ENCODE measurements at regions not wholly inside any gene's neighbourhood (a gene's known extent, or its start where the extent isn't known, plus 50 kb on each side); places are given as distances from the start of the nearest gene placed in this dataset.
"Not testable (repeated sequence)": the region's sequence is repeated elsewhere in the genome, so short reads cannot be mapped to it uniquely, and the experiment has no call there.

DNA sequence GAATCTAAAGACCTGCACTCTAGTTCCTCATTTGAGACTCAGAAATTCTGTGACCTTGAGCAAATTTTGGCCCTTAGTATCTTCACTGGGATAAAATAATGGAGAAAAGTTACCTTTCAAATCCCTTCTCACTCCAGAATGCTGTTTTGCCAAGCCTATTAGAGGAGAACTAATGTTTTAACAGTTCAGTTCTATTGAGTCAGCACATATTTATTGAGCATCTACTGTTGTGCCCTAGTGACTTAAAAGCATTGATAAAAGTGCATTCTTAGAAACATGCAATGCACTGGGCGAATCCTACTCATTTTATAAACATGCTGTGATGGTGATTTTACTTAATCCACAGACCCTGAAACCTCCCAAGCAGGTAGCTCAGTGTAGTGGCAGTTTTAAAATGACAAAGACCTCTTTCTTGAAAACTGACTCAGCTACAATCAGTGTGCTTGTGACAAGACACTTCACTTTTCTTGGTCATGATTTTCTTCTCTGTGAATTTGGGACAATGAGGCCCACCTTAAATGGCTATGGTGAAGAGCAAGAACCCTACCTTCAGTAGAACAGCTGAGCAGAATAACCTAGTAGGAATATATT is 312.0 kb downstream of the ALDH8A1 start:
- TF ChIP-seq CTCF (IDR thresholded peaks at IDR 0.05; ENCODE audit: partially characterized antibody, unreplicated experiment), result no peak
- no peaks in the 10 kb centered on the region for H3K36me3 Mint-ChIP-seq (ENCODE audit: unreplicated experiment)
- H3K4me1 Mint-ChIP-seq (ENCODE audit: low read depth, unreplicated experiment), result peaks cover 10% of the 10 kb centered on the region
- H3K4me3 Mint-ChIP-seq (ENCODE audit: unreplicated experiment), result no peak overlapping the region
- H3K27ac Mint-ChIP-seq (ENCODE audit: unreplicated experiment), result no peak overlapping the region
- peaks cover under 1% of the 10 kb centered on the region for H3K27me3 Mint-ChIP-seq (ENCODE audit: unreplicated experiment)
- DNase-seq, result no peak
- H3K9me3 Mint-ChIP-seq (ENCODE audit: unreplicated experiment), result no peaks in the 10 kb centered on the region

GRCh38 chr6:134637282-134637681 is 312.6 kb downstream of the ALDH8A1 start:
- Mint-ChIP-seq H3K4me3 (ENCODE audit: unreplicated experiment) (no peak overlapping the region), H3K4me1 (ENCODE audit: low read depth, unreplicated experiment) (peaks cover 10% of the 10 kb centered on the region), H3K9me3 (ENCODE audit: unreplicated experiment) (no peaks in the 10 kb centered on the region), H3K27me3 (ENCODE audit: unreplicated experiment) (peaks cover 1% of the 10 kb centered on the region), H3K27ac (ENCODE audit: unreplicated experiment) (no peak overlapping the region), H3K36me3 (ENCODE audit: unreplicated experiment) (no peaks in the 10 kb centered on the region)
- TF ChIP-seq CTCF (IDR thresholded peaks at IDR 0.05; ENCODE audit: partially characterized antibody, unreplicated experiment), result no peak
- DNase-seq, result no peak

GRCh38 chr6:134636186-134636799 is 313.6 kb downstream of the ALDH8A1 start:
- H3K27ac Mint-ChIP-seq (ENCODE audit: unreplicated experiment), result peak overlapping the region; percentile 54
- DNase-seq, result no peak
- H3K4me3 Mint-ChIP-seq (ENCODE audit: unreplicated experiment), result no peak overlapping the region
- H3K36me3 Mint-ChIP-seq (ENCODE audit: unreplicated experiment), result no peaks in the 10 kb centered on the region
- H3K9me3 Mint-ChIP-seq (ENCODE audit: unreplicated experiment), result no peaks in the 10 kb centered on the region
- H3K4me1 Mint-ChIP-seq (ENCODE audit: low read depth, unreplicated experiment), result peaks cover 10% of the 10 kb centered on the region
- no peak for TF ChIP-seq CTCF (IDR thresholded peaks at IDR 0.05; ENCODE audit: partially characterized antibody, unreplicated experiment)
- H3K27me3 Mint-ChIP-seq (ENCODE audit: unreplicated experiment), result peaks cover 1% of the 10 kb centered on the region

DNA sequence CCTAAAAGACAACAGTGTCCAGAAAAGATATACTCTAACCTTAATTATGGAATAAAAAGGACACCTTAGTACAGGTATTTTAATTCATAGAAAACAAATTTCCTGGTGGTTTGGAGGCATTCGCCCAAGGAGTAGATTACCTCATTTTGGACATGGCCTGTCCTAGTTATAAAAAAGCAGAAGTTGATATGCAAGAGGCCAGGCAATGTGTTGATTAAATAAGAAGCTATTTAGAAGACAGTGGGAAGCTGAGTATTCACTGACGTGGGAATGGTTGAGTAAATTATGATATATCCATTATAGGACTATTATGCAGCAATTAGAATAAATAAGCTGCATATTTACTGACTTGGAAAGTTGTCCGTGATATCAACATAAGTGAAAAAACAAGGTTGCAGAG is 314.9 kb downstream of the ALDH8A1 start:
- Mint-ChIP-seq H3K27me3 (ENCODE audit: unreplicated experiment) (peaks cover 1% of the 10 kb centered on the region), H3K36me3 (ENCODE audit: unreplicated experiment) (no peaks in the 10 kb centered on the region), H3K27ac (ENCODE audit: unreplicated experiment) (no peak overlapping the region), H3K4me3 (ENCODE audit: unreplicated experiment) (no peak overlapping the region), H3K4me1 (ENCODE audit: low read depth, unreplicated experiment) (peaks cover 10% of the 10 kb centered on the region), H3K9me3 (ENCODE audit: unreplicated experiment) (no peaks in the 10 kb centered on the region)
- no peak for DNase-seq
- no peak for TF ChIP-seq CTCF (IDR thresholded peaks at IDR 0.05; ENCODE audit: partially characterized antibody, unreplicated experiment)

- H3K4me3 Mint-ChIP-seq (ENCODE audit: unreplicated experiment), result no peak overlapping the region
- TF ChIP-seq CTCF (IDR thresholded peaks at IDR 0.05; ENCODE audit: partially characterized antibody, unreplicated experiment), result no peak
- peaks cover 1% of the 10 kb centered on the region for H3K27me3 Mint-ChIP-seq (ENCODE audit: unreplicated experiment)
- H3K27ac Mint-ChIP-seq (ENCODE audit: unreplicated experiment), result no peak overlapping the region
- no peaks in the 10 kb centered on the region for H3K9me3 Mint-ChIP-seq (ENCODE audit: unreplicated experiment)
- no peak for DNase-seq
- H3K36me3 Mint-ChIP-seq (ENCODE audit: unreplicated experiment), result no peaks in the 10 kb centered on the region
- H3K4me1 Mint-ChIP-seq (ENCODE audit: low read depth, unreplicated experiment), result peaks cover 10% of the 10 kb centered on the region
Measured at GRCh38 chr6:134634466-134634865, 315.4 kb downstream of the ALDH8A1 start.

- not testable (repeated sequence) for H3K9me3 Mint-ChIP-seq (ENCODE audit: unreplicated experiment); H3K4me3 Mint-ChIP-seq (ENCODE audit: unreplicated experiment); H3K36me3 Mint-ChIP-seq (ENCODE audit: unreplicated experiment); H3K27me3 Mint-ChIP-seq (ENCODE audit: unreplicated experiment); H3K27ac Mint-ChIP-seq (ENCODE audit: unreplicated experiment); DNase-seq
- peaks cover 10% of the 10 kb centered on the region for H3K4me1 Mint-ChIP-seq (ENCODE audit: low read depth, unreplicated experiment)
Measured at GRCh38 chr6:134632982-134633940, 315.3 kb upstream of the SGK1 start.

Data from glutamatergic neuron (in vitro differentiated cells).